ENCODE measurements at regions not wholly inside any gene's neighbourhood (a gene's known extent, or its start where the extent isn't known, plus 50 kb on each side); places are given as distances from the start of the nearest gene placed in this dataset.

GRCh38 chr21:21605521-21605920 lies 607.3 kb downstream of the NCAM2 start:
- no peak for DNase-seq

- no peak for DNase-seq
Measured at GRCh38 chr21:21606041-21606440, 607.8 kb downstream of the NCAM2 start.

DNA sequence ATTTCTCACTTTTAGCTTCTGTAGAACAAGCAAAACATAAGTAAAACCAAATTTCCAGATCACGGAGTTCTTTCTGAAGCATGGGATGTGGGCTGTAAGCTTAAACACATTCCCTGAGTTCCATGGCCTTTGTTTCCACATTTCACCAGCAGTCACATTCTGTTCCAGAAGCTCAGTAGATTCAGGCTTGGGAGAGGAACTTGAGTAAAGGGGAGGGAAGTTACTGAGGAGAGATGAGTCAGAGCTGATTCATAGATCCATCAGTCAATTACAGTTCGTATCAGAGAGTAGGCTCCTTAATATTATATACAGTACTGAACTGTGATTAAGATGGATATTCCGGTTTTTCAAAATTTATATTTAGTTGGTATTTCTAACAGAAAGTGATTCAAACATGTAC lies 614.3 kb downstream of the NCAM2 start:
- DNase-seq = no peak

GRCh38 chr21:21614966-21615365 lies 616.8 kb downstream of the NCAM2 start:
- DNase-seq = no peak

DNA sequence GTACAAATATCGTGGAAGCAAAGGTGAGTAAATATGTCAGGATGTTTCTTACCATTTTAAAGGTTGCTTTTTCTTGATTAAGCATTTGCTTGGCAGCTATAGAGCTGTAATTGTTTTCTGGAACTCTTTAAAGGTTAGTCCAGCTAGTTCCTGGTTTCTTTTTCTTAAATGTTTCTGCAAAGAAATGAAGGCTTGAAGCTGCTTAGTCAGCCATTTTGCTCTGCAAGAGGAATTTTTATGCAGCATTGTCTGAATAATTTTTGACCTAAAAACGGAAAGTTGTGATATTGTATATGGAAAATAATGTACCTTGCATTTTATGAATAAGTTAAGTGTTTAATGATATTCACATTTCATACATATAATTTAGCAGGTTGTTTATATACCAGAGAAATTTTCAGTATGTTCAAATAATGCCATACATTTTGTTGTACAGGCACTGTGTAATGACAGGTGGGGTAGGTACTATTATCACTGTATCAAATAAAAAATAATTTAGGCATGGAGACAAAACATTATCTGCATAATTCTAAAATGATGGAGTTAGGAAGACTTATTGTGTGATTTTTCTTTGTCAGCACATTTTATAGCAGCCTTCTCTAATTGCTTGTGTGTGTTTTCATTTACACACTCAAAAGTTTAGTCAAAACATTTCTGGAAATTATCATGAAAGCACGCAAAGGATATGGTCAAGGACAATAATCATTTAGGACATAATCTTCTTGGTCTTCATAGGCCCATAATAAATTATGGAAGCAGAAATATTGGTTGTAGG lies 624.4 kb downstream of the NCAM2 start:
- DNase-seq = no peak

DNA sequence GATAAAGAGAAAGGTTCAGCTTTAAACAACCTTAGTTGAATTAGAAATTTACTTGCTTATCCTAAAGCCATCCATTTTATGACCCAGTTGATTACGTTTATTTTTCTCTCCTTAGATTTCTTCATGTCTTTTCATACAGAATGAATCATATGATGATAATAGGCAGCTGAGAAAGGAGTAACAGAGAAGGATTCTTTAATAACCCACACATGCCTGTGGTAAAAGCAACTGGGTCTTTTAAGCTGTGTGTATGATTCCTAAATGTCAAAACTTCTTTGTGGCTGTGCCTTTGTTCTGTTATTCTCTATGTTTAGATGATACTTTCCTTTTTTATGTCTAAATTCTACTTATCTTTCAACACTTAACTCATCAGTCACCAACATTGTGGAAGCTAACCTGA lies 626.5 kb downstream of the NCAM2 start:
- no peak for DNase-seq

GRCh38 chr21:21631961-21632360 lies 633.8 kb downstream of the NCAM2 start:
- no peak for DNase-seq

GRCh38 chr21:21632926-21633325 lies 634.7 kb downstream of the NCAM2 start:
- no peak for DNase-seq

GRCh38 chr21:21661741-21662140 lies 663.5 kb downstream of the NCAM2 start:
- no peak for DNase-seq

DNA sequence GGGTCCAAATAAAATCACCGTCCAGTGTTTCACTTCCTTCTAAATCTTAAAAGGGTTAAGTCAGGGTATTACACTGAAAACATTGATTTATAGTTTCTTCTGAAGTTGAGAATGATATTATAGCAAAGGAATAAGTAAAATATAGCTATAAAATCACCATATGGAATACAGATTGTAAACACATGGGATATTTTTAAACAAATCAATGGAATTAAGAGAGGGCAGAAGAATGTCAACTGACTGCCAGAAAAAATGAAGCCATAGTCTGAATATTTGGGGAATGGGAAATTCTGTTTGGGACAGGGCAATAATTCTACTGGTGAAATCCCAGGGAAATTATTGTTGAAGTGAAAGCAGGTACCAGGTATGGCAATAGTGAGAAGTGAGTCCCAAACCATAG lies 664.6 kb downstream of the NCAM2 start:
- DNase-seq = no peak

DNA sequence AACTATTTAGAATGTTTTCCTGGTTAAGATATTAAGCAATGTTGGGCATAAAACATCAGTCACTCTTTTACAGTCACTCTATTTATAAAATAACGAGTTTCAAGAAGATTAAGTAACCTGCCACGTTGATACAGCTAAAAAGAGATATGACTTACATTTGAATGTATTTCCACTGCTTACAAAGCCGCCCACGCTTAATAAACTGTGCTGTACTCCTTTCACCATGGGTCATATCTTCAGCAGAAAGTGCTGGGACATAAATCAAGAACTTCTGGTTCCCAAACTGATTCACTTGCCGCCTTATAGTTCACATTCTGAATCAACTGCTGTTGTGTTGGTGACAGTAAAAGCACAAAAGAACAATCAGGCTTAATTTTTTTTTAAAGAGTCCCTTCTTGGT lies 666.7 kb downstream of the NCAM2 start:
- no peak for DNase-seq

DNA sequence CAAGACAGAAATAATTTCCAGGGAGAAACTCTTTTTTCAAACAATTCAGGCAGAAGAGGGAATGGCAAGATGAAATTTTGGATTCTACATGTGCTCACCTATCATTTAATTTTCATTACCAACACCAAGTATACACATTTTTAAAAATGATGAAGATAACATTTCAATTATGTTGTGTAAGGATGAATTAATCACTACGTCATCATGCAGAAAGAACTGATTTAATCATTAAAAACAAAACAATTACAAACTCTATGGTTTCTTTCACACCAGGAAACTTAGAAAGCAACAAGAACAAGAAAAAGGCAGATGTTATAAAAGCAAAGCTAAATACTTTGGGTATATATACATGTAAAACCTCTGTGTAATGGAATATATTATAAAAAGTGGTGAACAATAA lies 668.5 kb downstream of the NCAM2 start:
- DNase-seq = no peak

DNA sequence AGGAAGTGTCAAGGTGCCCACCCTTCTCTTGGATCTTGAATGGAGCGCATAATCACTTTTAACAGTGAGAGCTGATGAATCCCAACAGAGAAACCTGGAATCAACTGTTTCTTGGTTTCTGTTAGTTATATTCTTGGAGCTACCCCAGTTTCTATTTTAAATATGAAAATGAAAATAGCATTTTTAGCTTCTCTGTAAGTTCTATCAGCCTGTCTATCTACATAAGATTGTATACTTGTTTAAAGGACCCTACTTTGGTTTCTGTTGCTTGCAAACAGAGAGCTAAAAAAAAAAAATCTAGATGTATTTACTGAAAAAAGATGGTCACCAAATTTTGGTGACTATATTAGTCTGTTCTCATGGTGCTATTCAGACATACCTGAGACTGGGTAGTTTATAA lies 670.0 kb downstream of the NCAM2 start:
- DNase-seq = no peak

- DNase-seq = no peak
Measured at GRCh38 chr21:21673959-21674358, 675.8 kb downstream of the NCAM2 start.

DNA sequence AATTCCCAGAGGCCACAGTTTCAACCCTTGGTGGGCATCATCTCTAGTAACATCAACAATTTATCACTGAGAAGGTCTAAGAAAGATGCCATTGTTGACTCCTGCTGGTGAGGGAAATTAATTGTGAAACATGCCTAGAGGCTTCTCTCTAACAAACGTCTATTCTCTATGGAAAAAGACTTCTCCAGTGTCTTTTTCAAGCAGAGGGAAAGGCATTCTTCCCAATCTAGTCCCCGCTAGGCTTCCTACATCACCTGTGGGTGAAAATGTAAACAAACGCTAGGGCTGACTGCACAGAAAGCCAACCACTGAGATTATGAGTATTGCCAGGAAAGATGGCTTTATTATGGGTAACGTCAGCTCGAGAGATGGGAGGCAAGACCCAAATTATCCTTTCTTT lies 677.4 kb downstream of the NCAM2 start:
- DNase-seq = no peak

- no peak for DNase-seq
Measured at GRCh38 chr21:21682172-21682571, 684.0 kb downstream of the NCAM2 start.

- no peak for DNase-seq
Measured at GRCh38 chr21:21688889-21689288, 690.7 kb downstream of the NCAM2 start.

DNA sequence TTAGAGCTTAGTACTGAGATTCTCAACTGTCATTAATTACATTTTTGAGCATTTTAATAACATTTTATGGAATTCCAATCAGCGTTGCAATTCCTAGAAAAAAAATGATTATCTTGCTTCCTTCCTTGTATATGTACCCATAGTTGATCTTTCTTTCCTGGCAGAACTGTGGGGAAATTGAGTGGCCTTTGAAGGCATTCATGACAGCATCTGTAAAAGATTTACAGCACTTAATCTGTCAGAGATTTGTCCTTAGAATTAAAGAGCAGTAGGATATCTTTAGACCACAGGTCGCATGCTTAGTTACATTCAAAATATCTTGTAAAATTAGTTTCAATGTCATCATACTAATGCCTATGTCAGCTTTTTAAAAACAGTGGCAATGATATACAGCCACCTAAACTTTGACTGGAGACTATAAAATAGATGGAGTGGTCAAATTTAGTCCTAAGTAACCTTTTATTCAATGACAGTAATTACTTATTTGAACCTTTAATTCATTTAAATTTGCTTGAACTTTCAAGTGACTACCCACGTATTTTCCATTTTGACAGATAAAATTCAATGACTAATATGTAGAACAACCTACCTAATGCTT lies 692.0 kb downstream of the NCAM2 start:
- no peak for DNase-seq

GRCh38 chr21:21712748-21713520 lies 714.7 kb downstream of the NCAM2 start:
- DNase-seq = no peak

DNA sequence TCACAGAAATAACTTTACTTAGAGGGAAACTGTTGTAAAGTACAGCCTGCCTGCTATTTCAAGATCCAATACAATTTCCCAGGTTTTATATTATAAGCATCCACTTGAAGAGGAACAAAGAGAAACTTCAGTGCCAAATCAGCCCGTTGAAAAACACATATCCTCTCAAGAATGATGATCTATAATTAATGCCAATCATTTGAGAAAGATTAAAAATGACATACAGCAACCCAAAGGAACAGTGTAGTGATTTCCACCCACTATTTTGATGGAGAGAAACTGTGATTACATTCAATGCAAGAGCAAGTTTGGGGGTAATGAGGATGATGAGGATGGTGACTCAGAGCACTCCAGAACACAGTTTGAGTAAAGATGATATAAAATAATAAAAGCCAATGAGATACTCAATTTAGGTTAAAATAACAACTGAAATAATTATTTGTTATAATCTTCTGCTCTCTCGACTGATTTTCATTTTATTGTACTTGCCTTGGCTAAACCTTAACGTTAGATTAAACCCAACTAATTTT lies 715.5 kb downstream of the NCAM2 start:
- no peak for DNase-seq

- DNase-seq = no peak
Measured at GRCh38 chr21:21714426-21714825, 716.2 kb downstream of the NCAM2 start.

GRCh38 chr21:21715266-21715969 lies 717.2 kb downstream of the NCAM2 start:
- no peak for DNase-seq

GRCh38 chr21:21722731-21723130 lies 724.5 kb downstream of the NCAM2 start:
- no peak for DNase-seq

All from hematopoietic multipotent progenitor cell treated with erythropoietin and hydrocortisone succinate and interleukin-3 and kit ligand, for 8 days (in vitro differentiated cells).